ENCODE measurements at regions not wholly inside any gene's neighbourhood (a gene's known extent, or its start where the extent isn't known, plus 50 kb on each side); places are given as distances from the start of the nearest gene placed in this dataset.
"Not testable (repeated sequence)": the region's sequence is repeated elsewhere in the genome, so short reads cannot be mapped to it uniquely, and the experiment has no call there.

- no peak for DNase-seq (ENCODE audit: low read depth, low spot score)
- TF ChIP-seq EZH2 (IDR thresholded peaks at IDR 0.05), result no peak
- TF ChIP-seq POLR2AphosphoS5 (IDR thresholded peaks at IDR 0.05; ENCODE audit: borderline replicate concordance, low read depth, low read length), result no peak
- no peak for TF ChIP-seq FOXP2 (optimal IDR thresholded peaks at IDR 0.05; ENCODE audit: control extremely low read depth, extremely low read length, insufficient read depth)
- H3K4me3 ChIP-seq, result no peak overlapping the region
- no peak overlapping the region for H3K9ac ChIP-seq (ENCODE audit: insufficient read length)
- H3K36me3 ChIP-seq (ENCODE audit: insufficient read depth, low read length), result no peaks in the 10 kb centered on the region
- H3K27ac ChIP-seq, result no peak overlapping the region
- no peaks in the 10 kb centered on the region for H3K9me3 ChIP-seq (ENCODE audit: low read depth, low read length)
Measured at GRCh38 chr4:167826281-167826680, 266.1 kb upstream of the ANXA10 start.

- Histone ChIP-seq H3K9me3 (ENCODE audit: low read depth, low read length) (no peaks in the 10 kb centered on the region), H3K9ac (ENCODE audit: insufficient read length) (no peak overlapping the region), H3K36me3 (ENCODE audit: insufficient read depth, low read length) (no peaks in the 10 kb centered on the region)
Measured at GRCh38 chr4:167831855-167832254, 260.5 kb upstream of the ANXA10 start.

GRCh38 chr4:167838686-167839085, 253.7 kb upstream of the ANXA10 start:
- no peak overlapping the region for H3K27ac ChIP-seq
- no peak overlapping the region for H3K4me3 ChIP-seq
- DNase-seq (ENCODE audit: low read depth, low spot score), result no peak
- no peak overlapping the region for H3K9ac ChIP-seq (ENCODE audit: insufficient read length)
- H3K9me3 ChIP-seq (ENCODE audit: low read depth, low read length), result no peaks in the 10 kb centered on the region
- H3K36me3 ChIP-seq (ENCODE audit: insufficient read depth, low read length), result no peaks in the 10 kb centered on the region
- no peak for TF ChIP-seq EZH2 (IDR thresholded peaks at IDR 0.05)

More at GRCh38 chr4:167831855-167832254, 260.5 kb upstream of the ANXA10 start:
- H3K27ac ChIP-seq, result no peak overlapping the region
- DNase-seq (ENCODE audit: low read depth, low spot score), result no peak
- TF ChIP-seq EZH2 (IDR thresholded peaks at IDR 0.05) (no peak), POLR2AphosphoS5 (IDR thresholded peaks at IDR 0.05; ENCODE audit: borderline replicate concordance, low read depth, low read length) (no peak), FOXP2 (optimal IDR thresholded peaks at IDR 0.05; ENCODE audit: control extremely low read depth, extremely low read length, insufficient read depth) (no peak)
- no peak overlapping the region for H3K4me3 ChIP-seq

GRCh38 chr4:167842487-167842886, 249.8 kb upstream of the ANXA10 start:
- no peak for TF ChIP-seq EZH2 (IDR thresholded peaks at IDR 0.05)
- TF ChIP-seq POLR2AphosphoS5 (IDR thresholded peaks at IDR 0.05; ENCODE audit: borderline replicate concordance, low read depth, low read length), result no peak
- no peak for TF ChIP-seq FOXP2 (optimal IDR thresholded peaks at IDR 0.05; ENCODE audit: control extremely low read depth, extremely low read length, insufficient read depth)
- DNase-seq (ENCODE audit: low read depth, low spot score), result no peak
- H3K36me3 ChIP-seq (ENCODE audit: insufficient read depth, low read length), result no peaks in the 10 kb centered on the region
- H3K9me3 ChIP-seq (ENCODE audit: low read depth, low read length), result no peaks in the 10 kb centered on the region
- H3K27ac ChIP-seq, result no peak overlapping the region
- H3K9ac ChIP-seq (ENCODE audit: insufficient read length), result no peak overlapping the region
- no peak overlapping the region for H3K4me3 ChIP-seq

GRCh38 chr4:167854881-167855280, 237.5 kb upstream of the ANXA10 start:
- no peaks in the 10 kb centered on the region for H3K9me3 ChIP-seq (ENCODE audit: low read depth, low read length)
- no peak for TF ChIP-seq EZH2 (IDR thresholded peaks at IDR 0.05)
- TF ChIP-seq POLR2AphosphoS5 (IDR thresholded peaks at IDR 0.05; ENCODE audit: borderline replicate concordance, low read depth, low read length), result no peak
- TF ChIP-seq FOXP2 (optimal IDR thresholded peaks at IDR 0.05; ENCODE audit: control extremely low read depth, extremely low read length, insufficient read depth), result no peak
- no peak overlapping the region for H3K4me3 ChIP-seq

GRCh38 chr4:167858127-167858526, 234.2 kb upstream of the ANXA10 start:
- H3K27ac ChIP-seq; H3K4me3 ChIP-seq; H3K36me3 ChIP-seq (ENCODE audit: insufficient read depth, low read length); H3K9me3 ChIP-seq (ENCODE audit: low read depth, low read length); H3K9ac ChIP-seq (ENCODE audit: insufficient read length); DNase-seq (ENCODE audit: low read depth, low spot score): not testable (repeated sequence)

More at GRCh38 chr4:167854881-167855280, 237.5 kb upstream of the ANXA10 start:
- Histone ChIP-seq H3K36me3 (ENCODE audit: insufficient read depth, low read length) (no peaks in the 10 kb centered on the region), H3K9ac (ENCODE audit: insufficient read length) (no peak overlapping the region), H3K27ac (no peak overlapping the region)
- DNase-seq (ENCODE audit: low read depth, low spot score), result no peak

GRCh38 chr4:167867191-167867590, 225.1 kb upstream of the ANXA10 start:
- no peak for DNase-seq (ENCODE audit: low read depth, low spot score)
- no peak for TF ChIP-seq FOXP2 (optimal IDR thresholded peaks at IDR 0.05; ENCODE audit: control extremely low read depth, extremely low read length, insufficient read depth)
- TF ChIP-seq EZH2 (IDR thresholded peaks at IDR 0.05), result no peak
- no peak for TF ChIP-seq POLR2AphosphoS5 (IDR thresholded peaks at IDR 0.05; ENCODE audit: borderline replicate concordance, low read depth, low read length)
- Histone ChIP-seq H3K36me3 (ENCODE audit: insufficient read depth, low read length) (no peaks in the 10 kb centered on the region), H3K9me3 (ENCODE audit: low read depth, low read length) (no peaks in the 10 kb centered on the region), H3K4me3 (no peak overlapping the region), H3K27ac (no peak overlapping the region), H3K9ac (ENCODE audit: insufficient read length) (no peak overlapping the region)

- Histone ChIP-seq H3K9ac (ENCODE audit: insufficient read length) (no peak overlapping the region), H3K9me3 (ENCODE audit: low read depth, low read length) (no peaks in the 10 kb centered on the region), H3K27ac (no peak overlapping the region), H3K4me3 (no peak overlapping the region), H3K36me3 (ENCODE audit: insufficient read depth, low read length) (no peaks in the 10 kb centered on the region)
- TF ChIP-seq FOXP2 (optimal IDR thresholded peaks at IDR 0.05; ENCODE audit: control extremely low read depth, extremely low read length, insufficient read depth), result no peak
- TF ChIP-seq POLR2AphosphoS5 (IDR thresholded peaks at IDR 0.05; ENCODE audit: borderline replicate concordance, low read depth, low read length), result no peak
- no peak for TF ChIP-seq EZH2 (IDR thresholded peaks at IDR 0.05)
- DNase-seq (ENCODE audit: low read depth, low spot score), result no peak
Measured at GRCh38 chr4:167868163-167868562, 224.2 kb upstream of the ANXA10 start.

GRCh38 chr4:167873496-167873895, 218.8 kb upstream of the ANXA10 start:
- no peak overlapping the region for H3K9ac ChIP-seq (ENCODE audit: insufficient read length)
- H3K9me3 ChIP-seq (ENCODE audit: low read depth, low read length), result no peaks in the 10 kb centered on the region
- DNase-seq (ENCODE audit: low read depth, low spot score), result no peak
- no peak overlapping the region for H3K4me3 ChIP-seq
- H3K36me3 ChIP-seq (ENCODE audit: insufficient read depth, low read length), result no peaks in the 10 kb centered on the region
- no peak overlapping the region for H3K27ac ChIP-seq
- no peak for TF ChIP-seq FOXP2 (optimal IDR thresholded peaks at IDR 0.05; ENCODE audit: control extremely low read depth, extremely low read length, insufficient read depth)
- TF ChIP-seq POLR2AphosphoS5 (IDR thresholded peaks at IDR 0.05; ENCODE audit: borderline replicate concordance, low read depth, low read length), result no peak
- no peak for TF ChIP-seq EZH2 (IDR thresholded peaks at IDR 0.05)

- not testable (repeated sequence) for DNase-seq (ENCODE audit: low read depth, low spot score); H3K9ac ChIP-seq (ENCODE audit: insufficient read length); H3K4me3 ChIP-seq; H3K27ac ChIP-seq; H3K36me3 ChIP-seq (ENCODE audit: insufficient read depth, low read length); H3K9me3 ChIP-seq (ENCODE audit: low read depth, low read length)
Measured at GRCh38 chr4:167876091-167876490, 216.2 kb upstream of the ANXA10 start.

GRCh38 chr4:167877826-167878225, 214.5 kb upstream of the ANXA10 start:
- not testable (repeated sequence) for DNase-seq (ENCODE audit: low read depth, low spot score); H3K4me3 ChIP-seq; H3K36me3 ChIP-seq (ENCODE audit: insufficient read depth, low read length); H3K27ac ChIP-seq; H3K9me3 ChIP-seq (ENCODE audit: low read depth, low read length); H3K9ac ChIP-seq (ENCODE audit: insufficient read length)
